ENCODE measurements at regions not wholly inside any gene's neighbourhood (a gene's known extent, or its start where the extent isn't known, plus 50 kb on each side); places are given as distances from the start of the nearest gene placed in this dataset.

DNA sequence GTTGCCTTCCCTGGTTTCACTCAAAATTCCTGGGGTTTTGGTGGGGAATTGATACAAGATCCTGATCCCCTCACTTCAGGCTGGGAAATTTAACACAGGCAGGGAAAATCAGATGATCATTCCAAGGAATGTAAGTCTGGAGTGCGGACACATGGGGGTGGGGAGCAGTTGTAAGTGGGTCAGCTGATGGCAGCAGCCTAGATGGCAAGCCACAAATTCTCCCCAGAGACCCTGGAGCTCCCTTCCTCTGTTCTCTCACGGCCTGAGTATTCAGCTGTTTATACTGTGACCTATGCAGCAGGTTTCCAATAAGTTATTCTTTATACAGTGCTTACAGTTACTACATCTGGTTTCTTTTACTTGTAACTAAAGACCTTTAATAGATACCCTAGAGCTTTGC lies 144.9 kb downstream of the SH3BGRL2 start:
- Histone ChIP-seq H3K9me3 (no peaks in the 10 kb centered on the region), H3K36me3 (replicated peaks in 1 of 2; ENCODE audit: insufficient read depth in 1 of 2, low read depth in 2 of 2) (no peaks in the 10 kb centered on the region), H3K4me1 (peaks cover 13% of the 10 kb centered on the region), H3K27ac (no peak overlapping the region), H3K27me3 (no peaks in the 10 kb centered on the region), H3K4me3 (no peak overlapping the region)
- DNase-seq (no peak), ATAC-seq (no peak)
- WGBS, 2 donors, result 57 to 60% methylated on average over 2 of the region's 2 CpGs
- intact Hi-C loops (cut with DNase I), result no loop called here
- TF ChIP-seq POLR2A (IDR thresholded peaks at IDR 0.05), result no peak
- TF ChIP-seq, protein P1, sequence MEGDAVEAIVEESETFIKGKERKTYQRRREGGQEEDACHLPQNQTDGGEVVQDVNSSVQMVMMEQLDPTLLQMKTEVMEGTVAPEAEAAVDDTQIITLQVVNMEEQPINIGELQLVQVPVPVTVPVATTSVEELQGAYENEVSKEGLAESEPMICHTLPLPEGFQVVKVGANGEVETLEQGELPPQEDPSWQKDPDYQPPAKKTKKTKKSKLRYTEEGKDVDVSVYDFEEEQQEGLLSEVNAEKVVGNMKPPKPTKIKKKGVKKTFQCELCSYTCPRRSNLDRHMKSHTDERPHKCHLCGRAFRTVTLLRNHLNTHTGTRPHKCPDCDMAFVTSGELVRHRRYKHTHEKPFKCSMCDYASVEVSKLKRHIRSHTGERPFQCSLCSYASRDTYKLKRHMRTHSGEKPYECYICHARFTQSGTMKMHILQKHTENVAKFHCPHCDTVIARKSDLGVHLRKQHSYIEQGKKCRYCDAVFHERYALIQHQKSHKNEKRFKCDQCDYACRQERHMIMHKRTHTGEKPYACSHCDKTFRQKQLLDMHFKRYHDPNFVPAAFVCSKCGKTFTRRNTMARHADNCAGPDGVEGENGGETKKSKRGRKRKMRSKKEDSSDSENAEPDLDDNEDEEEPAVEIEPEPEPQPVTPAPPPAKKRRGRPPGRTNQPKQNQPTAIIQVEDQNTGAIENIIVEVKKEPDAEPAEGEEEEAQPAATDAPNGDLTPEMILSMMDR (IDR thresholded peaks at IDR 0.05), result no peak

DNA sequence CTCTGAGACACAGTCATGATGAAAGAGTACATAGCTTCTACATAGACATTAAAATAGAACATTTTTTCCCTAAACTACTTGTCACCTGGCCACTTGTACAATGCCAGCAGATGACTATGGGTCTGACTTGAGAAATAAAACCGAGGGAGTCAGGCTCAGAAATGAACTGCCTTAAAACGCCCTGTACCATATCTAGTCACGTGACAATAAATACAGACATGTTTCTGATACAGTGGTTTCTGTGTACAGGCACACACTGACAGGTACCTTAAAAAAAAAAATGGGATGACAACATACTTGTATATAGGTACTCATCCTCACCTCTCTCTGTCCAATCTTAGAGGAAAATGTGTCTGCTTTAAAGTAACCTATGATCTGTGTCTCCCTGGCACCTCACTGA lies 144.1 kb downstream of the SH3BGRL2 start:
- H3K36me3 ChIP-seq (replicated peaks in 1 of 2; ENCODE audit: insufficient read depth in 1 of 2, low read depth in 2 of 2), result no peaks in the 10 kb centered on the region
- no peaks in the 10 kb centered on the region for H3K9me3 ChIP-seq
- H3K4me3 ChIP-seq, result no peak overlapping the region
- intact Hi-C loops (cut with DNase I), result no loop called here
- DNase-seq (no peak), ATAC-seq (no peak)
- H3K4me1 ChIP-seq, result peaks cover 13% of the 10 kb centered on the region
- WGBS, 2 donors, result 49 to 59% methylated on average over 3 of the region's 3 CpGs
- no peak for TF ChIP-seq POLR2A (IDR thresholded peaks at IDR 0.05)
- TF ChIP-seq, protein P1 (IDR thresholded peaks at IDR 0.05), result no peak
- no peaks in the 10 kb centered on the region for H3K27me3 ChIP-seq
- H3K27ac ChIP-seq, result no peak overlapping the region

DNA sequence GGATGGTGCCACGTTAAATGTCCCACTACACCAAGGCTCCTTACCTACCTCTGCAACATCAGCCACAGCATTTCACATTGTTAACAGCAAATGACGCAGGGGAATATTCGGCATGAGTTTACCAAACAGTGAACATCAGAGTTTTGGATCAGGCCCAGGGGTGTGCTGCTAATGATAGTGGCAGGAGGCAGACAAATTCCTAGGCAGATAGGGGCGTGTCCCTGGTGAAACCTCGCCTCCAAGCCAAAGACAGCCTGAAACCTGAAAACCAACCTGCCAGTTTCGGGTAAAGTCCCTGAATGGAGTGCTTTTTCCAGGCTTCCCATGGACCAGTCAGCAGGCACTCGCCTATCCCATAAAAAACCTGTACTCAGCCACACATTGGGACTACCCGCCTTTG lies 133.6 kb downstream of the SH3BGRL2 start:
- WGBS, 2 donors, result 57 to 63% methylated on average over 7 to 8 of the region's 8 CpGs
- Histone ChIP-seq H3K9me3 (peaks cover 0 to 13% (median 0%) of the 10 kb centered on the region in 3 donors), H3K4me1 (no peaks in the 10 kb centered on the region), H3K27ac (no peak overlapping the region), H3K27me3 (no peaks in the 10 kb centered on the region), H3K36me3 (replicated peaks in 1 of 2; ENCODE audit: insufficient read depth in 1 of 2, low read depth in 2 of 2) (no peaks in the 10 kb centered on the region), H3K4me3 (no peak overlapping the region)
- TF ChIP-seq, protein P1 (IDR thresholded peaks at IDR 0.05), result no peak
- TF ChIP-seq POLR2A (IDR thresholded peaks at IDR 0.05), result no peak
- no peak for DNase-seq
- ATAC-seq, result no peak
- intact Hi-C loops (cut with DNase I), result no loop called here

DNA sequence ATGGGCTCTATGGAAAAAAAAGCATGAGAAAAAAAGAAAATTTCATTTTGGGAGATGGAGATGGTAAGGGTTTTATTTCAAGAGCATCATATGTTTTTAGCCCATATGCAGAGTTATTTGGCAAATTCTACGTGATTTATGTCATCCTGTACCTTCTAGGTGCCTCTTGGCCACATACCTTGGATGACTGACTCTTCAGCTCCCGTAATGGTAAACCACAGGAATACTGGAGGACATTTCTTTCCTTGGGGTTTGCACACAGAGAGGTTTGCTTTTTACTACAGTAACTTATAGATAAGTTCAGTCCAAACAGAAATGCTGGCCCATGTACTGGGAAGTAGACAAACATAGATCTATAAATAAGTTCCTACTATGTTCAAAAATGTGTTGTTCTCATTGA lies 132.2 kb downstream of the SH3BGRL2 start:
- 82 to 84% methylated on average over 2 of the region's 2 CpGs for WGBS, 2 donors
- intact Hi-C loops (cut with DNase I), result no loop called here
- no peak for TF ChIP-seq POLR2A (IDR thresholded peaks at IDR 0.05)
- TF ChIP-seq, protein P1 (IDR thresholded peaks at IDR 0.05), result no peak
- Histone ChIP-seq H3K27ac (no peak overlapping the region), H3K27me3 (no peaks in the 10 kb centered on the region), H3K4me1 (no peaks in the 10 kb centered on the region), H3K4me3 (no peak overlapping the region), H3K9me3 (peaks cover 0 to 13% (median 0%) of the 10 kb centered on the region in 3 donors), H3K36me3 (replicated peaks in 1 of 2; ENCODE audit: insufficient read depth in 1 of 2, low read depth in 2 of 2) (no peaks in the 10 kb centered on the region)
- DNase-seq, result no peak
- no peak for ATAC-seq

DNA sequence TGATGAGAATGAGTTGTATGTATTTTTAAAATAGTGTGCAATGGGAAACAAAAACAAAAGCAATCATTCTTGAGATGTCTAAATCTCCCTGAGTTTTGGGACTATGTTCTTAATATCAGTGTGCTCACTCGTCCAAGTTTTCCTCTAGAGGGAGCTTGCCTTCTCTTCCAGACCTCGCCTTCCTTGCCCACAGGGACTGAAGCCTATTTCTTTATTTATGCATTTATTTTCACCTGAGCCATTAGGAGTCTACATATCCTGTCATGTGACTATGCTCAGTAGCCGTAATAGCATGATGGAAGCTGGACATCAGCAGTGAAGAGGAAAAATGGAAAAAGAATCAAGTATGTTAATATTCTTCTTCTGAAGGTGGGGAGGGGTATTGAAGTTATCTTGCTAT lies 131.2 kb downstream of the SH3BGRL2 start:
- intact Hi-C loops (cut with DNase I), result no loop called here
- ATAC-seq, result no peak
- 30 to 38% methylated on average over 3 of the region's 3 CpGs for WGBS, 2 donors
- TF ChIP-seq, protein P1 (IDR thresholded peaks at IDR 0.05), result no peak
- no peak for TF ChIP-seq POLR2A (IDR thresholded peaks at IDR 0.05)
- Histone ChIP-seq H3K27me3 (no peaks in the 10 kb centered on the region), H3K4me1 (no peaks in the 10 kb centered on the region), H3K36me3 (replicated peaks in 1 of 2; ENCODE audit: insufficient read depth in 1 of 2, low read depth in 2 of 2) (no peaks in the 10 kb centered on the region), H3K9me3 (peaks cover 0 to 13% (median 0%) of the 10 kb centered on the region in 3 donors), H3K4me3 (no peak overlapping the region), H3K27ac (no peak overlapping the region)
- DNase-seq, result no peak

Data from body of pancreas (tissue), 4 donors.